DMS153 treated with DMSO at 0.1 percent for 48 hours (cell line): ENCODE measurements at regions not wholly inside any gene's neighbourhood (a gene's known extent, or its start where the extent isn't known, plus 50 kb on each side); places are given as distances from the start of the nearest gene placed in this dataset.
"Not testable (repeated sequence)": the region's sequence is repeated elsewhere in the genome, so short reads cannot be mapped to it uniquely, and the experiment has no call there.

ENCODE experiments used
- DNase-seq: peaks from one replicate; lab custom pipeline; 2025; ENCODE audit not compliant: unreplicated experiment; lab: John Stamatoyannopoulos, UW

DNA sequence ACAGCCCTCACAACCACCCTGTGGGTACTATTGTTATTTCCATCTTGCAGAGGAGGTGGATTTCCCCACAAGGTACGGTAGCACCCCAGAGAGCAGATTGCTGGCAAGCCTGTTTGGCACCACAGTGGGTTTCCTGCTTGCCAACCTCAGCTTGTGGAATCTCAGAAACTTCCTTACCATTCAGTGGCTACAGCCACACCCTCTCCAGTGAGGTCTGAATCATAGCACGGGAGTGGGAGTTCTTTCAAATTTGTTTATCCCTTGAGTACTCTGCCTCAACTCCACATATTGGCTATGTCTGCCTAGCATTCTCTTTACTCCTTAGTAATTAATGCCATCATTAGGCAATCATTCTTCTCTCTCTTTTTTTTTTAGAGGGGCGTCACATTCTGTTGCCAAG is 162.1 kb downstream of the PTPRU start:
- DNase-seq = no peak

DNA sequence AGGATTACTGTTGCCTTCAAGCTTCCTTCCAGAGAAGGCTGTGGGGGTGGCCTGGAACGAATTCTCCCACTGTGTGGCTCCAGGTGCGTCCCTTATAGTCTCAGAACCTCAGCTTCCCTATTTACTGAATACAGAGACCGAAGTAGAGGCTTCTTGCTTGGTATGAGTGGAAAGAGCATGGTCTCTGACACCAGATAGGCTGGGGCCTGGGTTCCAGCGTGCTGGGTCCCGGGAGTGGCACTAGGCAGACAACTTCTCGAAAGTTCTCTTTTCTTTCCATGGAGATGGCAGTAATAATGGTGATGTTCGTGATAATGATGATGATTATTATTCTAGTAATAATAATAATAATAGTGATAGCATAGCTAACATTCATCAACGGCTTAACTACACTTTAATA is 161.7 kb downstream of the PTPRU start:
- DNase-seq = no peak

DNA sequence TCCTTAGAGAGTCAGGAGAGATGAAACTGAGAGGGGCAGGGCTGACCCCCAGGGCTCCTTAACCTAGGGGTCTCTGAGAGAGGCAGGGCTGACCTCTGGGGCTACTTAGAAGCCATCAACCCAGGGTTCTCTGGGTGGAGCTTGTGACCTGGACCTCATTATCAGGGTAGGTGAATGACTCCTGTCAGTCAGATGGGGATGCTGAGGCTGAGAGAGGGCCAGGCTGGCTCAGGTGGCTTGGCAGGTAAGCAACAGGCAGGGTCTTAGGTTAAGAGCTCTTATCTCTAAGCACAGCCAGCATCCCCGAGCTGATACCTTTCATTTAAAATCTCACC is 160.9 kb downstream of the PTPRU start:
- DNase-seq = no peak

DNA sequence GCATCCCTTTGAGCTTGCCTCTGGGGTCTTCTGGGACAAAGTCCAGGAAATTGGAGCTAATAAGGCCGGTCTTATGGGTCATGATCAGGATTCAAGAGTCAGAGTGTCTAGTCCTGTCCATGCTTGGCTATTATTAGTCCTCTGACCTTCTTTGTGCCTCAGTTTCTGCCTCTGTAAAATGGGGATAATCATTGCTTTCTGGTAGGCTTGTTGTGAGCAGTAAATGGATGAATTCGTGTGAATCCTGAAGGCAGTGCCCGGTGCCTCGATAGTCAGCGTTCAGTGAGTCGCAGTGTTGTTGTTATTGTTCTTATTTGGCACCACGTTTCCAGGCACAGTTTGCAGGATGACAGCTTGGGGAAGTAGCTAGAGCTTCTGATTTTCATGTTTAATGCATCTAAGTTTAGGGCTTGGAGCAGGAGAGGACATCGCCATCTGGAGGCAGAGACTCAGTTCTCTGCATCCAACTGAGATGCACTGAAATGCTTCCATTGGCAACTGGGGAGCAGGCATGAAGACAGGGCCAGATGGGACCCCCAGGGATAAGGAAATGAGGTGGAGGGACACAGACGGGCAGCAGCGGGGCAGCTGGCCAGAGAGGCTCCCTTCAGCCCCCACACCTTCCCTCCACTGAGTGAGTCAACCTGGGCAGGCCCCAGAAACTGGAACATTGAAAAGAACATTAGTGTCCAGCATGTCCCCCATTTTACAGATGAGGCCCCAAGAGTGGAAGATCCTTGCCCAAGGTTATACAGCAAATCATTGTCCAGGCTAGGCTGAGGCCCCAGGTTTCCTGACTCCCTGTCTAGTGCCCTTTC is 160.3 kb downstream of the PTPRU start:
- DNase-seq = no peak

DNA sequence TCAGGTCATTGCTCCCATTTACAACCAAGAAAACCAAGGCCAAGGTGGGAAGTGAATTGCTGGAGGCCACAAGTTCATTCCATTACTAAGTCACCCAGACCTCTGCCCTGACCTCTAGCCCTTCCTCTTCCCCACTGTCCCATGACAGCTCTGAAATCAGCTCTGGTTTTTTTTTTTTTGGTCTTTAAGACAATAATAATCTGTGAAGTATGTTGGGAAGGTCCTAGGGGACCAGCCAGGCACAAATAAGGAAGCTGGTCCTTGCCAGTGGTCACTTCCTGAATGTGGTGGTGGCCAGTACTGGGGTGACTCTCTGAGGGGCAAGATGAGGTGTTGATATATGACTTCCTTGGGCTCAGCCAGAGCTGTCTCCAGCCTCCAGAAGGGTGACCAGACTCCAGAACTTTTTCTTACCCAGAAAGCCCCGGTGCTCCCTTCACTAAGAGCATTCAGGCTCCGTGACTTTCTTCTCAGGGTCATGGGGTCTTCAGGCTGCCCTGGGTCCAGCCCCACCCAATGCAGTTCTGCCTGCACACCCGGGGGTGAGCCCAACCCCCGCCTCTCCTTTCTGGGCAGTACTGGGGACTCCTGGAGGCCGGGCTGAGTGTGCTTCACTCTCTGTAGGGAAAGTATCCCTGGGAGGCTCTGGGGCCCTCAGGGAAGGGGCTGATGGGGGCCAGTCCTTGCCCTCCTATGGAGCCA is 159.6 kb downstream of the PTPRU start:
- DNase-seq = no peak

DNA sequence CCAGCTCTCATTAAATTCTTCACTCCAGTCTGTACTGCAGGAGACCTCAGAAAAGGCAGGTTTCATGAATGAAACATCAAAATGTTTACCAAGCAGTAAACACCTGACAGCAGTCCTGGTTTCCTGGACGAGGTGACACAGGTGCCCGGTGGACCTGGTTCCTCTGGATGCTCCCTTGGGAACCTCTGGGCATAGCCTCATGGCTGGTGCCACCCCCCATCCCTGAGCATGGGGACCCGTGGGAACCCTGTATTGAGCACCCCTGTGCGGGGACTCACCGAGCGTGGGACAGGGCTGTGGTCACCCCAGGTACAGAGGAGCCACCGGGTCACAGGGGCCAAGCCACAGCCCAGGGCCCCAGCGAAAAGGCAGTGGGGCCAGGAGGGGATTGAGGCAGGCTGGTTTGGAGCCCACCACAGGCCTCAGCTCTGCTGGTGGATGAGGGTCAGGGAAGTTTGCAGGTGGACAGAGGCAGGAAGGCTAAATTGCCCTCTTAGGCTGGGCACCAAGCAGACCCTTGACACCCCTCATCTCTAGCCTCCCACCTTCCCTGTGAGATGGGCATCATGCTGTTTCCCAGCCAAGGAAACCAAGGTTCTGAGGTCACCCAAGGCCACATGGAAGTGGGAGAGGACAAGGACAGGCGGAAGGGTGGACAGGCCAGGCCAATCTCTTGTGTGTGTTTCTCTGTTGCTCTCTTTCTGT is 158.4 kb downstream of the PTPRU start:
- DNase-seq = peak; percentile 96

DNA sequence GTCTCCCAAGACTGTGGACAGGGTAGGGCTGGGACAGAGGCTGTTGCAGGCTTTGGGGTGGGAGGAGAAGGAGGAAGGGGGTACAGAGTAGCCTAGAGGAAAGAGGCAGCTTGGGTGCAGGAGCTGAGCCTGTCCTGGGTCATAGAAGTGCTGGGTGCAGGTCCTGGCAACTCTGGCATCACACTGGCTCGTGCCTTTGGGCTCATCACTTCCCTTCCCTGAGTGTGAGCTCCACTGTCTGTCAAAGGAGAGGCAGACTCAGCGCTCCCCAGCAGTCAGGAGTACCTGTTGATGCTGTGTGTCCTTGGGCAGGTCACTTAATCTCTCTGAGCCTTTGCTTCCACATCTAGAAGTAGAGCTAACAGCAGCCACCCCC is 157.1 kb downstream of the PTPRU start:
- no peak for DNase-seq

DNA sequence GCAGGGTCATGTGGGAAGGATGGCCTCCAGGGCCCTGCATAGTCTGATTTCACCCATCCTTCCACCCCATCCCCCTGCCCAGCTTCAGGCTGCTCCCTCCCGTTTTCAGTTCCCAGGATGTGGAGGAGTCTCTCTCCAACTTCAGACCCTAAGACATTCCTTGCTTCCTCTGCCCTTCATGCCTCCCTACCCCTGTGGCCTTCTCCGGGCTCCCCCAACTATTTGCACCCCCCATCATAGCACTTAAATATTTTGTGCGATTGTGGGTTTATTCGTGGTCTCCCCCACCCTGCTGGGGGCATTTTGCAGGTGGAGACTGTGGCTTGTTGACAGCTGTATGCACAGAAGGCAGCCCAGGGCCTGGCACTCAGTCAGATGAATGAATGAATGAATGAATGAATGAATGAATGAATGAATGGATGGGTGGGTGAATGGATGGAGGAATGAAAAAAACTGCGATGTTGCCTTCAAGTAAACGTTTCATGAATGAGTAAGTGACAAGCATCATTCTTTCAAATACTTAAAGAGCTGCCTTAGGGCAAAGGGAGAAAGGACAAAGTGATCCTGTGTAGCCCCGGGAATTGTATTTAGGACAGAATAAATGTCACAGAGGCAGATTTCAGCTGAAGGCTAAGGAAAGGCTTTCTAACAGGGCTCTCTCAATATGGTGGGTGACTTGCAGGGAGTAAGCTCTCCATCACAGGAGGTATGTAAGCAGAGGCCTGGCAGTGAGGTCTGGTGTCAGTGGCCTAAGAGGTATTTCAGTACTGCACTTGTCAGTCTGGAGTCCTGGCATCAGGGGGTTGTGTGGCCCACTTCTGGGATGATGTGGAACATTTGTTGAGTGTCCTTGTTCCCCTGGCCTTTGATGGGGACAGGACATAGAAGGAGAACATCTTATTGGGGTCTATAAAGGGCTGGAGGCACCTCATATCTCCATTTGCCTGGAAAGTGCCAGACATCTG is 156.4 kb downstream of the PTPRU start:
- DNase-seq = no peak

DNA sequence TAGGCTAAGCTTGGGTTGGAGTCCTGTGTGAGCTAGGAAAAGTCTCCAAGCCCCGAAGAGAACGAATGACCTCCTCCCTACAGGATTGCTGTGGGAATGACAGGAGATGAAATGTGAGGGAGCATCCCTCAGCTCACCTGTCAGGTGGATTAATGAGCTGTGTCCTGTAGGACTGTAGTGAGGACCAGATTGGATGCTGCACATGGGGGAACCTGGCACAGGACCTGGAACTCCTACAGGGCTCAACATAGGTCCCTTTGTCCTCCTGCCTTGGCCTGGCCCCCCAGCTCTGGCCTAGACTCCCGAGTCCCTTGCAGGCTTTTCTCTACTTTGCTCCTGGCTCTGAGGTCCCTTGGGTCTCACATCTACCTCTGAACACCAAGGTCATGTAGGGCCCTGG is 155.7 kb downstream of the PTPRU start:
- no peak for DNase-seq

DNA sequence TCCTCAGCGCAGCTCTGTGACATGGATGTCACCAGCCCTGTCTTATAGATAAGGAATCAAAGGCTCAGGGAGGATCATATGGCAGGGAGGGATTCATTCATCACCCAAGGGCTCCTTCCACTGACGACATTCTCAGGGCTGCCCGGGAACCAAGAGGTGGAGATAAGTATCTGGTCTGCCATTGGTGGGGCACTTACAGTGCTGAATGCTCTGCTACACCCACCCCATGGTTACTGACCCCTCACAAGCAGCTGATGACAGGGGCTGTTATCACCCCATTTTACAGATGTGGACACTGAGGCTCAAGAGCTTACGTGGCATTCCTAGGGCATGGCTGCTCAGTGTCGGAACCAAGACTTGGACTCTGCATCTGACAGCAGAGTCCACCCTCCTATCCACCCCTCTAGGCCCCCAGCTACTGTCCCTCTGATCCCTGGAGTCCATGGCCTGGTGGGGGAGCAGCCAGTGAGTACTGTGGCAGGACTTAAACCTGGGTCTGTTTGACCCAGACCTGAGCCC is 155.1 kb downstream of the PTPRU start:
- no peak for DNase-seq

DNA sequence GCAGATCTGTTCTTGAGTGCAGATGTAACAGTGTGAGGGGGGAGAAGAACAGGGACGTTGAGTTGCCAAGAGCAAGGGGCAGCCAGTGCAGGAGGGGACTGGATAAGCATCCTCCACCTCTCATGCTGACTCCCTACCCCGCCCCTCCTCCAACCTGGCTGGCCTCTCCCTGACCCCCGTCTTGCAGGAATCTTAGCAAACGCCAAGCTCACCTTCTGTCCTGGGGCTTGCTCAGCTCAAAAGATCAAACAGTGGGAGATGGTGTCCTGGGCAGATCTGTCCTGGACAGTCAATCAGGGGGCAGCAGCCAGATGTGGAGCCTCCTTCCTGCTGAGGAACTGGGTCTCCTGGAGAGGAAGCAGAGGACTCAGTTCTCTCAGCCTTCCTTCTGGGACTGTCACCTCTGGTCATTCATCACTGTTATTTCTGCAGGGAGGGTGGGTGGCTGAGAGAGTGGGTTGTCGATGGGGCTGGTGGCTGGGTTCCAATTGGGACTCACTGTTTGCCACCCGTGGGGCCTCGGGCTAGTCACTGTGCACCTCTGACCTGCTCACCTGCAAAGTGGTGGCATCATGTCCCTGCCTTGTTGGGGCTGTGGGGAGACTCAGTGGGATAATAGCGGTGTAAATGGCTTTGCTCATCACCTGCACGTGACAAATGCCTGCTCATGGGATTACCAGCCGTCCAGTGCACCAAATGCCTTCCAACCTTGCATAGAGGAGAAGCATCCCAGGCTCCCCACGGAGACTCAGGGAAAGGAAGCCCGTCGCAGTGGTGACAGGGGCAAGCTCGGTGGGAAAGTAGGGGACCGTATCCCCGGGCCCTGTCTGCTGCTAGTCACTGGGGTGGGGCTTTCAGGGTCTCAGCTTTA is 154.4 kb downstream of the PTPRU start:
- DNase-seq = no peak

DNA sequence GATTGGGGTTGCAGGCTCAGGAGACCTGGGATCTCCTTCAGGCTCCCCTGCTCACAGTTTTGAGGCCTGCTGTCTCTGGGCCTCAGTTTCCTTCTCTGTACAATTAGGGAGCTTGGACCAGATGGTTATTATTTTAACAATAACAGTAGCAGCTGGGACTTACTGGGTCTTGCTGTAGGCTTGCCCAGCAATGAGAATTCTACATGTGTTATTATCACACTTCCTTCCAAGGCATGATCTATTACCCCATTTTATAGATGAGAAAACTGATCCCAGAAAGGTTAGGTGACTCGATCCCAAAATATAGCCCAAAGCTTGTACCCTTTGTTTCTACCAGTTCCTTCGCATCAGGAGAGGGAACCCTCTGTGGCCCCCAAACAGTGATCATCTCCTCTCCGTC is 153.8 kb downstream of the PTPRU start:
- DNase-seq = no peak

DNA sequence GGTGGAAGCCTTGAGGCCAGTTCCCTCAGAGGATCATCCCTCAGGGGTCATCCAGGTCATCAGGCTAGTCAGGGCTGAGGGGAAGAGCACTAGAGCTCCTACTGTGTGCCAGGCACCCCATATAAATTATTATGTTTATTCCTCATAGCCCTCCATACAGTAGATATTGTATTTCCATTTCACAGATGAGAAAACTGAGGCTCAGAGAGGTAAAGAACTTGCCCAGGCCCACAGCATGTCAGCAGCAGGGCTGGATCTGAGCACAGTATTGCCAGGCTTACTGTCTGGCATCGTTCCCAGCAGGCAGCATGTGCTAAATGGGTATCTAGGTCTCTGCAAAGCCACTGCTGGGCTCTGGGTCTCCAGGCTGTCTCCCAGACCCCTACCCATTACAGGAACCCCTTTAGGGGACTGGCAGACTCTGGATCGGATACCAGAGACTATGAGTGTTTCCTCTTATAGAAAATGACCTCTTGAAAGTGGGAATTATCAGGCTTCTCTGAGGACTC is 153.3 kb downstream of the PTPRU start:
- DNase-seq = no peak

DNA sequence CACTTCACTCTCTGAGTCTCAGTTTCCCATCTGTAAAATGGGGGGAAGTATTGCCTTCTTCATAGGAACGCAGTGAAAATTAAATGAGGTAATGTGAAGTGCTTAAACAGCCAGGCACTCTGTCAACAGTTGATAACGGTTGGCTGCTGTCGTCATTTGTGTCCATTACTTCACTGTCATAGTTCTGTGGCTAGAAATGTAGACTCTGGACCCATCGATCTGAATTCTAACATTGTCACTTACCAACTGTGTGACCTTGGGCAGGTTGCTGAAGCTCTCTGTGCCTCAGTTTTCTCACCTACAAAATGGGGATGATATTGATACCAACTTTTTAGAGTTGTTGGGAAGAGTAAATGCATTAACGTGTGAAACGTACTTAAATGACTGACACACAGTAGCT is 152.6 kb downstream of the PTPRU start:
- DNase-seq = no peak

DNA sequence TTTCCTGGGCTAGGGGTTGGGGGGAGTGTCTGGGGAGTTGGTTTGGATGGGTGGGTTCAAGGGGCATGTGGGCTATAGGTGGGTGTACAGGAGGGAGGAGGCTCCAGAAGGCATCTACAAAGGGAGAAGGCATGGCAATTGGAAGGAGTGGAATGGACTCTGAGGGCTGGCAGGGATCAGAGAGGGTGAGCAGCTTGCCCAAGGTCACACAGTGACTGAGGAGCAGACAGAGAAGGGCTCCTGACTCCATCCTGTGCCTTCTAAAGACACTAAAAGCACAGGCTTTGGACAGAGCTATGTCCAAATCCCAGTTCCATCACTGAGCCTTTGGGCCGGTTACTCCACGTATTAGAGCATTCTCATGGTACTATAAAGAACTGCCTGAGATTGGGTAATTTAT is 151.8 kb downstream of the PTPRU start:
- no peak for DNase-seq

DNA sequence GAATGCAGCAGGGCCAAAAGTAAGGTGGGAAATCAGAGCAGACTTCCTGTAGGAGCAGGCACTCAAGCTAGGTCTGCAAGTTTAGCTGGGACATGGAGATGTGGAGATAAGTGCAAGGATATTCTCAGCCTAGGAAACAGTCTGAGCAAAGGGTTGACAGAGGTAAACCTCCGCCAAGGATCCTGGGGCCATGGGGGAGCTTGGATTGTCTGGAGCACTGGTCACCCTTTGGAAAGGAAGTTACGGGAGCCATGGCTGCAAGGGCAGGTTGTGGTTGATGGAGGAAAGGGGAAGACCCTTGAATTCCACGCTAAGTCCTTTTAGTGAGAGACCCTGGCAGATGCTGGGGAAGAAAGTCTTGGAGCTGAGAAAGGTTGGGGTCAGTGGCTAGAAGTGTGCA is 150.9 kb downstream of the PTPRU start:
- no peak for DNase-seq

DNA sequence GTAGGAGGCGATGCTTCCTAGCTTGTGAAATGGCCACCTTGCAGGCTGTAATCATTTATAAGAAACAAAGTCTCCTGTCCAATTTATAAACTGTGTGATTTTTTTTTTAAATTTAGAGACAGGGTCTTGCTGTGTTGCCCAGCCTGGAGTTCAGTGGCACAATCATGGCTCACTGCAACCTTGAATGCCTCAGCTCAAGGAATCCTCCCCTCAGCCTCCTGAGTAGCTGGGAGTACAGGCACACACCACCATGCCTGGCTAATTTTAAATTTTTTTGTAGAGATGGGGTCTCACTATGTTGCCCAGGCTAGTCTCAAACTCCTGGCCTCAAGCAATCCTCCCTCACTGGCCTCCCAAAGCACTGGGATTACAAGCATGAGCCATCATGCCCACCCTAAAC is 150.1 kb downstream of the PTPRU start:
- DNase-seq = not testable (repeated sequence)

DNA sequence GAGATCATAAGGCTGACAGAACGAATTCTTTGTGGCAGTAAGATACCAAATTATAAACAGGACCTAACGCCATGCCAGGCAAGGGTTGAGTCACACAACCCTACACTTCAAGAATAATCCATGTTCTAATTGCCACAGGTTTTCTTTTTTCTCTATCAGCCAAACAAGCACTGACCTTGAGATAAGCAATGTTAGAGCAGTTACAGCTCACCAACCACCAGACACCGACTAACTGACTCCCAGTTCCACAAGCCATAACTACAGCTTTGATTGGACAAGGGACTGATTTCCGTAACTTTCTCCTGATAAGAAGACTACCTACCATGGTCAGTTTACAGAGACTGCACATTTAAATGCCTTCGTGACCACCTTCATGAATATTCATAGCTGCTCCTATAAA is 149.6 kb downstream of the PTPRU start:
- DNase-seq = no peak

DNA sequence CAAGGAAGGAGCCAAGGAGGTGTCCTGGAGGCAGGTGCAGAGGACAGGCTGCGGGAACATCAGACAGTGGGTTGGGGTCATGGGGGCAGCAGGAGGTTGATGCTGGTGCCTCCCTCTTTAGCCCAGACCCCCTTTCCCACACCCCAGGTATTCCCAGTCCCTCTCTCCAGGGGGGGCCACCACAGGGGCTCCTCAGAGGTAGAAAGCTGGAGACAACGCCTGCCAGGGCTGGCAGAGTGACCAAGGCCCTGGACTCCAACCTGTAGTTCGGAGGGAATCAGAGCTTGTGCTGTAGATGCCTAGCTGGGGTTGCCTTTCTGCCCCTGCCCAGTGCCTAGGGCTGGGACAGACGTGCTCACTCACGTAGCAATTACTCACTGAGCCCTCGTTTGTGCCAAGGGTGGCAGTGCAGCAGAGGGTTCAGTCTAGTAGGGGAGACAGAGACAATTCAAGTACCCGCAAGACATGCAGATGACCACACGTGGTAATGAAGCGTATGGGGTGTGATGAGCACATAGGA is 148.2 kb downstream of the PTPRU start:
- no peak for DNase-seq
